ENCODE measurements at regions not wholly inside any gene's neighbourhood (a gene's known extent, or its start where the extent isn't known, plus 50 kb on each side); places are given as distances from the start of the nearest gene placed in this dataset.
A peak's percentile ranks its signal among the peaks of the same experiment; 100 is the strongest.
"Not testable (repeated sequence)": the region's sequence is repeated elsewhere in the genome, so short reads cannot be mapped to it uniquely, and the experiment has no call there.

- DNase-seq (ENCODE audit: low read depth in 2 of 2), result peak in 1 of 2 donors; percentile 5
- TF ChIP-seq CTCF (IDR thresholded peaks at IDR 0.05; ENCODE audit: low read depth, low read length), result no peak
- no peak overlapping the region for H3K4me3 ChIP-seq (replicated peaks in 1 of 2; ENCODE audit: low read depth in 2 of 2, low read length in 2 of 2)
Measured at GRCh38 chr6:97958134-97958533, 675.1 kb upstream of the MMS22L start.

- no peak for TF ChIP-seq CTCF (IDR thresholded peaks at IDR 0.05; ENCODE audit: low read depth, low read length)
- H3K4me3 ChIP-seq (replicated peaks in 1 of 2; ENCODE audit: low read depth in 2 of 2, low read length in 2 of 2), result no peak overlapping the region
- DNase-seq (ENCODE audit: low read depth in 2 of 2), result peak in 1 of 2 donors; percentile 15
Measured at GRCh38 chr6:97963193-97963592, 680.2 kb upstream of the MMS22L start.

- TF ChIP-seq CTCF (IDR thresholded peaks at IDR 0.05; ENCODE audit: low read depth, low read length), result no peak
- no peak overlapping the region for H3K4me3 ChIP-seq (replicated peaks in 1 of 2; ENCODE audit: low read depth in 2 of 2, low read length in 2 of 2)
- no peak for DNase-seq (ENCODE audit: low read depth in 2 of 2)
Measured at GRCh38 chr6:97969065-97969464, 686.0 kb upstream of the MMS22L start.

GRCh38 chr6:97977084-97977483 lies 694.1 kb upstream of the MMS22L start:
- TF ChIP-seq CTCF (IDR thresholded peaks at IDR 0.05; ENCODE audit: low read depth, low read length), result no peak
- H3K4me3 ChIP-seq (replicated peaks in 1 of 2; ENCODE audit: low read depth in 2 of 2, low read length in 2 of 2), result no peak overlapping the region
- no peak for DNase-seq (ENCODE audit: low read depth in 2 of 2)

GRCh38 chr6:97978855-97979271 lies 695.8 kb upstream of the MMS22L start:
- TF ChIP-seq CTCF (IDR thresholded peaks at IDR 0.05; ENCODE audit: low read depth, low read length), result no peak
- no peak overlapping the region for H3K4me3 ChIP-seq (replicated peaks in 1 of 2; ENCODE audit: low read depth in 2 of 2, low read length in 2 of 2)
- DNase-seq (ENCODE audit: low read depth in 2 of 2), result no peak

GRCh38 chr6:97979285-97979684 lies 696.3 kb upstream of the MMS22L start:
- not testable (repeated sequence) for DNase-seq (ENCODE audit: low read depth in 2 of 2); H3K4me3 ChIP-seq (replicated peaks in 1 of 2; ENCODE audit: low read depth in 2 of 2, low read length in 2 of 2)

- H3K4me3 ChIP-seq (replicated peaks in 1 of 2; ENCODE audit: low read depth in 2 of 2, low read length in 2 of 2), result no peak overlapping the region
- no peak for TF ChIP-seq CTCF (IDR thresholded peaks at IDR 0.05; ENCODE audit: low read depth, low read length)
Measured at GRCh38 chr6:97989451-97989850, 706.4 kb upstream of the MMS22L start.

More at GRCh38 chr6:97989451-97989850, 706.4 kb upstream of the MMS22L start:
- no peak for DNase-seq (ENCODE audit: low read depth in 2 of 2)
